ENCODE measurements at regions not wholly inside any gene's neighbourhood (a gene's known extent, or its start where the extent isn't known, plus 50 kb on each side); places are given as distances from the start of the nearest gene placed in this dataset.

DNA sequence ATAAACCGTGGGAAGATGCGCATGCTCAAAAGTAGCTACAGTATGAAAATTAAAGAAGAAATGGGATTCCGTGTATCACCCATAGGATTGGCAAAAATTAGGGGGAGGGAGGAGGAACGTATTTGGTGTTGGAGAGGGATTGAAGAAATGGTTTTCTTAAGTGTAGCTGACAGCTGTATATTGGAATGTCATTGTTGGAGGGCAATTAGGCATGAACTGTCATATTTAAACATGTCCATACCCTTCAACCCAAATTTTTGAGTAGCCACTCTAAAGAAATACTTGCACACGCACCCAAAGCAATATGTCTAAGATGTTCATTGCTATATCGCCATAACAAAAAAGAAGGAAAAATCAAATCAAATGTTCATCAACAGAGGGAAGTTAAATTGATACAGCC lies 144.7 kb downstream of the TLE3 start:
- no peak for TF ChIP-seq POLR2A (IDR thresholded peaks at IDR 0.05; ENCODE audit: low read length)
- no peak for TF ChIP-seq GATA1 (IDR thresholded peaks at IDR 0.05; ENCODE audit: low read depth, low read length)
